ENCODE measurements at regions not wholly inside any gene's neighbourhood (a gene's known extent, or its start where the extent isn't known, plus 50 kb on each side); places are given as distances from the start of the nearest gene placed in this dataset.

DNA sequence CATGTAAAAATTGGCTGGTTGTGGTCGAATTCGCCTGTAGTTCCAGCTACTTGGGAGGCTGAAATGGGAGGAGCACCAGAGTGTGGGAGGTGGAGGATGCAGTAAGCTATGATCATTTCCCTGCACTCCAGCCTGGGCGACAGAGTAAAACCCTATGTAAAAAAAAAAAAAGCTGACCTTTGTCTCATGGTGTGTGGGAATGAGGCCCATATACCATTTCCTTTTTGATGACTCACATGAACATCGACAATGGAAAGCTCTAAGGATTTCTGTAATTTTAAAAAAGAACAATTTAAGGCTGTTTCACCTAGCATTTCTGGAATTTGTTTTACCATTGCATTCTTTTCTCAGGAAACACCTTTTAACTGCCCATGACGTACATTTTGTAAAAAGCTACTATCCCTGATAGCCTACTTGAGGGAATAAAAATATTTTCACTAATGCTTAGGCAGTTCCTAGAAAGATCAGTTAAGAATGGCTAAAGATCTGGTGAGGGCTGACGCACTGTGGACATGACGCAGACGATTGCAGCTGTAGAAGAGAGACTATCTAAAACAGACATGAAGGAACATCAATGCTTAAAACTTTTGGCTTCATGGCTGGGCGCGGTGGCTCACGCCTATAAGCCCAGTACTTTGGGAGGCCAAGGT, 400.6 kb upstream of the IGFBP3 start:
- Mint-ChIP-seq H3K4me3 (ENCODE audit: unreplicated experiment) (no peak overlapping the region), H3K27me3 (ENCODE audit: unreplicated experiment) (no peaks in the 10 kb centered on the region), H3K9me3 (ENCODE audit: unreplicated experiment) (no peaks in the 10 kb centered on the region), H3K36me3 (ENCODE audit: unreplicated experiment) (no peaks in the 10 kb centered on the region), H3K27ac (ENCODE audit: unreplicated experiment) (peak overlapping the region; percentile 6), H3K4me1 (ENCODE audit: unreplicated experiment) (peaks cover 37% of the 10 kb centered on the region)
- TF ChIP-seq, protein P1, sequence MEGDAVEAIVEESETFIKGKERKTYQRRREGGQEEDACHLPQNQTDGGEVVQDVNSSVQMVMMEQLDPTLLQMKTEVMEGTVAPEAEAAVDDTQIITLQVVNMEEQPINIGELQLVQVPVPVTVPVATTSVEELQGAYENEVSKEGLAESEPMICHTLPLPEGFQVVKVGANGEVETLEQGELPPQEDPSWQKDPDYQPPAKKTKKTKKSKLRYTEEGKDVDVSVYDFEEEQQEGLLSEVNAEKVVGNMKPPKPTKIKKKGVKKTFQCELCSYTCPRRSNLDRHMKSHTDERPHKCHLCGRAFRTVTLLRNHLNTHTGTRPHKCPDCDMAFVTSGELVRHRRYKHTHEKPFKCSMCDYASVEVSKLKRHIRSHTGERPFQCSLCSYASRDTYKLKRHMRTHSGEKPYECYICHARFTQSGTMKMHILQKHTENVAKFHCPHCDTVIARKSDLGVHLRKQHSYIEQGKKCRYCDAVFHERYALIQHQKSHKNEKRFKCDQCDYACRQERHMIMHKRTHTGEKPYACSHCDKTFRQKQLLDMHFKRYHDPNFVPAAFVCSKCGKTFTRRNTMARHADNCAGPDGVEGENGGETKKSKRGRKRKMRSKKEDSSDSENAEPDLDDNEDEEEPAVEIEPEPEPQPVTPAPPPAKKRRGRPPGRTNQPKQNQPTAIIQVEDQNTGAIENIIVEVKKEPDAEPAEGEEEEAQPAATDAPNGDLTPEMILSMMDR (IDR thresholded peaks at IDR 0.05) = no peak
- DNase-seq (ENCODE audit: extremely low spot score, unreplicated experiment) = no peak

DNA sequence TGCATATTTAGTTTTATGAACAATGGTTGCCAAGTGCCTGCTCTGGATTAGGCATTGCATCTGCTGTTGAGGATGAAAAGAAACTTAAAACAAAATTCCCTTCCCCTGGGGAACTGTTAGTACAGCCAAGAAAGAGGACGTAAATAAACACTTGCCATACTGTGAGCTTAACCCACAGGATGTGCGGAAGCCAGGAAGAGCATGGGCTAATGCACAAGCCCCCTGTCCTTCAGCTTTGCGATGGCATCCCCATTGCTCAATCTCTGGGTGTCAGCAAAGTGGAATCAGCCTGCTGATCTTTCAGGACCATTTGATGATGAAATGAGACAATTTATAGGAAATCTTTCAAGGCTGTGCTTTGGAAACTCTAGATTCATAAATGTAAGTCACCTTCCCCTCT, 399.9 kb upstream of the IGFBP3 start:
- Mint-ChIP-seq H3K4me1 (ENCODE audit: unreplicated experiment) (peaks cover 44% of the 10 kb centered on the region), H3K9me3 (ENCODE audit: unreplicated experiment) (no peaks in the 10 kb centered on the region), H3K27me3 (ENCODE audit: unreplicated experiment) (no peaks in the 10 kb centered on the region), H3K4me3 (ENCODE audit: unreplicated experiment) (no peak overlapping the region), H3K27ac (ENCODE audit: unreplicated experiment) (peak overlapping the region; percentile 6), H3K36me3 (ENCODE audit: unreplicated experiment) (no peaks in the 10 kb centered on the region)
- no peak for DNase-seq (ENCODE audit: extremely low spot score, unreplicated experiment)
- TF ChIP-seq, protein P1 (IDR thresholded peaks at IDR 0.05) = no peak

DNA sequence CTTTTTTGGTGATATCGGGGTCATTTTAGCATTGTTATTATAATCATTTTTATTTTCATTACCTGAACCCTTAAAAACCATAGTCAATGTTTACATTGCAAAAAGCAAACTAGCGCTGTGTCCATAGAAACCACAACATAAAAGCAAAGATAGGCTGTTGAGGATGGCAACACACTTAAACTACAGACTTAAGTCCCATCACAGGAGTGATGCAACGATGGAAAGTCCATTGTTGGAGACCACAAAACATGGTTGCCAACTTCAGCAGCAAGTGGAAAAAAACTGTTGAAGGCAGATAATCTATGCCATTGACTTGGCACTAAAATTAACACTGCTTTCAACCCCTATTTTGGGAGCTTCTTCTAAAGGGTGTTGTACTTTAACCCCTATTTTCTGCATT, 398.8 kb upstream of the IGFBP3 start:
- H3K9me3 Mint-ChIP-seq (ENCODE audit: unreplicated experiment) = no peaks in the 10 kb centered on the region
- no peak overlapping the region for H3K4me3 Mint-ChIP-seq (ENCODE audit: unreplicated experiment)
- H3K36me3 Mint-ChIP-seq (ENCODE audit: unreplicated experiment) = no peaks in the 10 kb centered on the region
- H3K27me3 Mint-ChIP-seq (ENCODE audit: unreplicated experiment) = no peaks in the 10 kb centered on the region
- no peak for DNase-seq (ENCODE audit: extremely low spot score, unreplicated experiment)
- peaks cover 44% of the 10 kb centered on the region for H3K4me1 Mint-ChIP-seq (ENCODE audit: unreplicated experiment)
- TF ChIP-seq, protein P1 (IDR thresholded peaks at IDR 0.05) = no peak
- H3K27ac Mint-ChIP-seq (ENCODE audit: unreplicated experiment) = no peak overlapping the region

DNA sequence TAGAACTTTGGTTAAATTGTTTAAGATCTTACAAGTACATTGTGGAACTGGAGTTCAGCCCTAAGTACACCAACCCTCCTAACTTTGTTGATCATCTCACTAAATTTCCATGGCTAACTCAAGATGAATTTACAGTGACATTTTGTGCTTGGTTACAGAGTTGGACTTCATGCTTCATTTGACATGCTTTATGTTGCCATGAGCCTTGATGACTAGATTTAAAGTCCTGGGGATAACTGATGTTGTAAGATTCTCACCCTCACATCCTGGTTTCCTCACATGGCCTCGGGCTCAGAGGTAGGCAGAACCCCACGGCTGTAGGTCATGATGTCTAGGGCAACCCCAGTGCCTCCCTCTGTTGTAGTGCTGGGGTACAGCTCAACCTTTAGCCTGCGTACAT, 397.2 kb upstream of the IGFBP3 start:
- H3K4me3 Mint-ChIP-seq (ENCODE audit: unreplicated experiment) = no peak overlapping the region
- peaks cover 43% of the 10 kb centered on the region for H3K4me1 Mint-ChIP-seq (ENCODE audit: unreplicated experiment)
- peak overlapping the region; percentile 78 for H3K27ac Mint-ChIP-seq (ENCODE audit: unreplicated experiment)
- H3K27me3 Mint-ChIP-seq (ENCODE audit: unreplicated experiment) = no peaks in the 10 kb centered on the region
- TF ChIP-seq, protein P1 (IDR thresholded peaks at IDR 0.05) = no peak
- no peak for DNase-seq (ENCODE audit: extremely low spot score, unreplicated experiment)
- H3K9me3 Mint-ChIP-seq (ENCODE audit: unreplicated experiment) = no peaks in the 10 kb centered on the region
- H3K36me3 Mint-ChIP-seq (ENCODE audit: unreplicated experiment) = no peaks in the 10 kb centered on the region

DNA sequence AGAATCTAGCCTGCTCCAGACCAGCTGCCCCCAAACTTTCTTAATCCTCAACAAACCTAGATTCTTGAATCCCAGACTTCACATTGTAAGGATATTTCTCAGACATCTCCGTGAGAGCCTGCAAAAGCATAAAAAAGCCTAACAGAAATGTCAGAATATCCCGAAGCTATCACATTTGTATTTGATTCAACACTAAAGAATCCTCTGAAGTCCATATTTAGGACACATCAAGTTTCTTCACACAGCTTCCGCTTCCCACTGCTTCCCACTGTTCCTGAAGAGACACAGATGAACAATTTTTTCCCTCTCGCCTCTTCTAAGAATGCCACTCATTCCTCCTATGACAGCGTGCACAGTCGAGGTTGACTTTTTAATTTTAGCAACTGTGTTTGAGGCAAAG, 396.2 kb upstream of the IGFBP3 start:
- Mint-ChIP-seq H3K9me3 (ENCODE audit: unreplicated experiment) (peaks cover 7% of the 10 kb centered on the region), H3K4me1 (ENCODE audit: unreplicated experiment) (peaks cover 40% of the 10 kb centered on the region), H3K4me3 (ENCODE audit: unreplicated experiment) (no peak overlapping the region), H3K27me3 (ENCODE audit: unreplicated experiment) (no peaks in the 10 kb centered on the region), H3K27ac (ENCODE audit: unreplicated experiment) (peak overlapping the region; percentile 78), H3K36me3 (ENCODE audit: unreplicated experiment) (no peaks in the 10 kb centered on the region)
- TF ChIP-seq, protein P1 (IDR thresholded peaks at IDR 0.05) = no peak
- DNase-seq (ENCODE audit: extremely low spot score, unreplicated experiment) = no peak
